ENCODE measurements at regions not wholly inside any gene's neighbourhood (a gene's known extent, or its start where the extent isn't known, plus 50 kb on each side); places are given as distances from the start of the nearest gene placed in this dataset.

DNA sequence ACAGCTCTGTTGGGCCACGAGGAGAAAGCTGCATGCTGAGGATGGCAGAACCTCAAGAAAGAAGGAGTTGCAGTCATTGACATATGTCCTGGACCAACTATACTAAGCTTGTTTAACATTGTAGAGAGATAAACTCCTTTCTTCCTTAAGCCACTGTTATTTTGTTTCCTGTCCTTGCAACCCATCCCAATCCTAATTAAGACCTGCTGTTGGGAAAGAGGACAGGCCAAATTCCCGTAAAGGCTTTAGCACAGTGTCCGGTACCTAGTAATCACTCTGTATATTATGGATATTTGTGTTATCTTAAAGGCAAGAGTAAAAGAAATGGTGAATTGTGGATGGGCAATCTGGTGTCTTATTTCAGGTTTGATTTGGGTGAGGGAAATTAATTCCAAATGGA, 53.5 kb upstream of the WSCD2 start:
- DNase-seq = no peak
- H3K9me3 ChIP-seq (replicated peaks in 1 of 3) = no peaks in the 10 kb centered on the region
- H3K4me3 ChIP-seq = no peak overlapping the region
- H3K36me3 ChIP-seq (replicated peaks in 1 of 2) = no peaks in the 10 kb centered on the region
- H3K27me3 ChIP-seq = no peaks in the 10 kb centered on the region
- 49 to 65% (median 61%) methylated on average over 3 of the region's 3 CpGs for WGBS, 4 donors
- H3K4me1 ChIP-seq (replicated peaks in 1 of 2) = no peaks in the 10 kb centered on the region
- intact Hi-C loops (cut with DNase I) = no loop called here
- TF ChIP-seq, protein P1, sequence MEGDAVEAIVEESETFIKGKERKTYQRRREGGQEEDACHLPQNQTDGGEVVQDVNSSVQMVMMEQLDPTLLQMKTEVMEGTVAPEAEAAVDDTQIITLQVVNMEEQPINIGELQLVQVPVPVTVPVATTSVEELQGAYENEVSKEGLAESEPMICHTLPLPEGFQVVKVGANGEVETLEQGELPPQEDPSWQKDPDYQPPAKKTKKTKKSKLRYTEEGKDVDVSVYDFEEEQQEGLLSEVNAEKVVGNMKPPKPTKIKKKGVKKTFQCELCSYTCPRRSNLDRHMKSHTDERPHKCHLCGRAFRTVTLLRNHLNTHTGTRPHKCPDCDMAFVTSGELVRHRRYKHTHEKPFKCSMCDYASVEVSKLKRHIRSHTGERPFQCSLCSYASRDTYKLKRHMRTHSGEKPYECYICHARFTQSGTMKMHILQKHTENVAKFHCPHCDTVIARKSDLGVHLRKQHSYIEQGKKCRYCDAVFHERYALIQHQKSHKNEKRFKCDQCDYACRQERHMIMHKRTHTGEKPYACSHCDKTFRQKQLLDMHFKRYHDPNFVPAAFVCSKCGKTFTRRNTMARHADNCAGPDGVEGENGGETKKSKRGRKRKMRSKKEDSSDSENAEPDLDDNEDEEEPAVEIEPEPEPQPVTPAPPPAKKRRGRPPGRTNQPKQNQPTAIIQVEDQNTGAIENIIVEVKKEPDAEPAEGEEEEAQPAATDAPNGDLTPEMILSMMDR (IDR thresholded peaks at IDR 0.05) = no peak
- TF ChIP-seq POLR2A (IDR thresholded peaks at IDR 0.05) = no peak
- H3K27ac ChIP-seq = no peak overlapping the region

DNA sequence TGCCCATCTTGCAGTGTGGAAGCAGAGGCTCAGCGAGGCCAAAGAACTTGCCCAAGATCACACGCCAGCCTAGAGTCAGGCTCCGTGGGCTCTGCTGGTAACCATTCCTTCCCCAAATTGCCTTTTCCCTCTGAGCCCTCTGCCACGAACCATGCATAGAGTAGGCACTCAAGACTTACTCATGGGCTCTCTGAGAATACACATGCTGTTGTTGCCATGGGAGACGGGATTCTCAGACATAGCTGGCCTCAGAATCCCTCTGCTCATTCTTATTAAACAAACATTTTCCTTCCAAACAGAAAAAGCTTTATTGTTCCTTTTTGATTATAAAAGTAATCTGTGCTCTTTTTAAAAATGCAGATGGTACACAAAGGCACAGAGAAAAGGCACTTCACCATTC, 52.5 kb upstream of the WSCD2 start:
- Histone ChIP-seq H3K27ac (no peak overlapping the region), H3K27me3 (no peaks in the 10 kb centered on the region), H3K4me1 (replicated peaks in 1 of 2) (no peaks in the 10 kb centered on the region), H3K36me3 (replicated peaks in 1 of 2) (no peaks in the 10 kb centered on the region), H3K4me3 (no peak overlapping the region), H3K9me3 (replicated peaks in 1 of 3) (no peaks in the 10 kb centered on the region)
- TF ChIP-seq POLR2A (IDR thresholded peaks at IDR 0.05) = no peak
- TF ChIP-seq, protein P1 (IDR thresholded peaks at IDR 0.05) = no peak
- no peak for DNase-seq
- intact Hi-C loops (cut with DNase I) = no loop called here
- WGBS, 4 donors = 70 to 78% (median 75%) methylated on average over 5 of the region's 5 CpGs

DNA sequence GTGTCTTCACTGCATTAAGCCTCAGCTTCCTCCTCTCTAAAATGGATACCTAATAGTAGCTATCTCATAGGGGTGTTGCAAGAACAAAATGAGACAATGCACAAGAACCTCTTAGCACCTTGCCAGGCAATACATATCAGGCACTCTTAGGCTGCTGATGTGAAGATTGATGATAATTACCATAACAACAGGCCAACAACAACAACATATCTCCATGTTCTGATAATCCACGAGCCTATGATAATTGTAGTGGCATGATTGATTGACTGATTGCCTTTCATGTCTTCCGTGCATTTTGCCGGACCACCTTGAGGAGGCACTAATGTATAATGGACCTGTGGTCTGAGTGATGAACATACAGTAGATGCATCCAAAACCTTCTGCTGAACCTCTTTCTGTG, 50.7 kb upstream of the WSCD2 start:
- no peak overlapping the region for H3K4me3 ChIP-seq
- no peak overlapping the region for H3K27ac ChIP-seq
- H3K36me3 ChIP-seq (replicated peaks in 1 of 2) = no peaks in the 10 kb centered on the region
- intact Hi-C loops (cut with DNase I) = no loop called here
- WGBS, 4 donors = 50 to 59% (median 54%) methylated on average over 3 of the region's 3 CpGs
- TF ChIP-seq, protein P1 (IDR thresholded peaks at IDR 0.05) = no peak
- TF ChIP-seq POLR2A (IDR thresholded peaks at IDR 0.05) = no peak
- DNase-seq = no peak
- H3K27me3 ChIP-seq = no peaks in the 10 kb centered on the region
- H3K4me1 ChIP-seq (replicated peaks in 1 of 2) = no peaks in the 10 kb centered on the region
- H3K9me3 ChIP-seq (replicated peaks in 1 of 3) = no peaks in the 10 kb centered on the region

Small RNA genes lying in the stretch of these regions (small RNA-seq; reads per million reads assigned to genes)
- 0 reads per million in 2 donors for gene AC126177.5

Measured in adrenal gland (tissue), 9 donors.